Adrenal gland (tissue), 5 donors: ENCODE measurements at regions not wholly inside any gene's neighbourhood (a gene's known extent, or its start where the extent isn't known, plus 50 kb on each side); places are given as distances from the start of the nearest gene placed in this dataset.

Experiments used
- CTCF ChIP-seq, 6 experiments: fragments of 450-650 bp in 4 of 6; fragments of 200-600 bp in 2 of 6; sonication (generic) in 1 of 6; IDR thresholded peaks; 1 replicate in 5 of 6; 2 replicates in 1 of 6; pipeline versions ENCODE4 v1.5.1 to v1.8.0; 2016 to 2021; ENCODE audit warnings: antibody characterized with exemption in 6 of 6, mild to moderate bottlenecking in 2 of 6, moderate library complexity in 1 of 6
- POLR2A ChIP-seq, 2 donors: fragments of 450-650 bp; IDR thresholded peaks; one replicate each; pipeline ENCODE4 v1.6.1; 2017; ENCODE audit warnings: antibody characterized with exemption in 2 of 2, mild to moderate bottlenecking in 2 of 2, moderate library complexity in 1 of 2
- donor health status: DM: no; HTN: no; CAD: no.

DNA sequence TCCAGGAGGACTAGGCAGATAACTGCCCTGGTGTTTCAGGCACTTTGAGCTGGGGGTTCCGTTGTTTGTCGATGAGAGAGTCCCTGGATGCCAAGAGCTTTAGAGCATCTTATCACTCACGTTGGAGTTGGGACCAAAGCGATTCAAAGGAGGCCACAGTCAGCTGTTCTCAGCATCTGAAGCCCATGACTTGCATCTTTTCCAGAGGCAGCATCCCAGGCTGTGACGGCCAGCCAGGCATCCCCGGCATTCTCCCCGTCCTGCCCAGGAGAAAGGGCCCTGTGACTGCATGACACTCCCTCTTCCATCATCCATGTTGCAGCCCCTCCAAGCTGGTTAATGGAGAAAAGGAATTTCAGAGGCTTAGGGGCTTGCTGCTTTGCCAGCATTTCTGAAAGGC is 520.3 kb downstream of the CDH26 start:
- no peak for TF ChIP-seq CTCF (IDR thresholded peaks at IDR 0.05)
- no peak for TF ChIP-seq POLR2A (IDR thresholded peaks at IDR 0.05)
